GM18505 (cell line): ENCODE measurements at regions not wholly inside any gene's neighbourhood (a gene's known extent, or its start where the extent isn't known, plus 50 kb on each side); places are given as distances from the start of the nearest gene placed in this dataset.

Source experiments
- ATAC-seq: cut with Tn5 transposase; IDR thresholded peaks from one replicate; pipeline ENCODE4 v1.9.1; 2021; ENCODE audit not compliant: unreplicated experiment
- POLR2A ChIP-seq: IDR thresholded peaks from 4 replicates; pipeline ENCODE4 v1.6.1; 2011; ENCODE audit warnings: borderline replicate concordance; ENCODE audit not compliant: insufficient read depth, insufficient read length; ENCODE audit errors: extremely low read depth

GRCh38 chr13:99027661-99028425 is 50.0 kb upstream of the DOCK9 start:
- TF ChIP-seq POLR2A, result no peak
- ATAC-seq, result no peak

- no peak for TF ChIP-seq POLR2A
- no peak for ATAC-seq
Measured at GRCh38 chr13:99028890-99029289, 51.0 kb upstream of the DOCK9 start.

GRCh38 chr13:99029576-99029975 is 51.7 kb upstream of the DOCK9 start:
- no peak for ATAC-seq
- no peak for TF ChIP-seq POLR2A

GRCh38 chr13:99030326-99030725 is 52.5 kb upstream of the DOCK9 start:
- no peak for ATAC-seq

GRCh38 chr13:99031832-99032231 is 54.0 kb upstream of the DOCK9 start:
- ATAC-seq, result no peak
- TF ChIP-seq POLR2A, result no peak

More at GRCh38 chr13:99030326-99030725, 52.5 kb upstream of the DOCK9 start:
- TF ChIP-seq POLR2A, result no peak

- no peak for ATAC-seq
- TF ChIP-seq POLR2A, result no peak
Measured at GRCh38 chr13:99033814-99034213, 56.0 kb upstream of the DOCK9 start.

- no peak for TF ChIP-seq POLR2A
- ATAC-seq, result no peak
Measured at GRCh38 chr13:99034333-99035085, 56.6 kb upstream of the DOCK9 start.

- ATAC-seq, result no peak
- TF ChIP-seq POLR2A, result no peak
Measured at GRCh38 chr13:99035715-99036114, 57.9 kb upstream of the DOCK9 start.

- TF ChIP-seq POLR2A, result no peak
- no peak for ATAC-seq
Measured at GRCh38 chr13:99037756-99038155, 59.9 kb upstream of the DOCK9 start.

GRCh38 chr13:99039718-99040280 is 61.9 kb upstream of the DOCK9 start:
- TF ChIP-seq POLR2A, result no peak
- no peak for ATAC-seq

GRCh38 chr13:99040536-99041131 is 62.8 kb upstream of the DOCK9 start:
- TF ChIP-seq POLR2A, result no peak
- no peak for ATAC-seq

GRCh38 chr13:99041337-99041736 is 63.5 kb upstream of the DOCK9 start:
- no peak for TF ChIP-seq POLR2A
- ATAC-seq, result no peak

- peak; percentile 35 for ATAC-seq
- no peak for TF ChIP-seq POLR2A
Measured at GRCh38 chr13:99041788-99042187, 63.9 kb upstream of the DOCK9 start.
